Keratinocyte (primary cell): ENCODE measurements at regions not wholly inside any gene's neighbourhood (a gene's known extent, or its start where the extent isn't known, plus 50 kb on each side); places are given as distances from the start of the nearest gene placed in this dataset.

Experiments
- CTCF ChIP-seq, 3 experiments: IDR thresholded peaks in 1 of 3; conservative IDR thresholded peaks in 1 of 3; optimal IDR thresholded peaks in 1 of 3; 2 replicates in 2 of 3; 3 replicates in 1 of 3; pipeline versions ENCODE3 to v1.5.1; 2011; ENCODE audit warnings: low read length in 3 of 3, mild to moderate bottlenecking in 3 of 3, moderate library complexity in 2 of 3, control low read depth in 1 of 3, inconsistent platforms in 1 of 3; ENCODE audit not compliant: insufficient read depth in 2 of 3; ENCODE audit errors: extremely low read depth in 1 of 3
- EZH2 ChIP-seq: IDR thresholded peaks from one replicate; pipeline ENCODE4 v1.6.1; 2012; ENCODE audit warnings: inconsistent platforms, mild to moderate bottlenecking, low read length, moderate library complexity

DNA sequence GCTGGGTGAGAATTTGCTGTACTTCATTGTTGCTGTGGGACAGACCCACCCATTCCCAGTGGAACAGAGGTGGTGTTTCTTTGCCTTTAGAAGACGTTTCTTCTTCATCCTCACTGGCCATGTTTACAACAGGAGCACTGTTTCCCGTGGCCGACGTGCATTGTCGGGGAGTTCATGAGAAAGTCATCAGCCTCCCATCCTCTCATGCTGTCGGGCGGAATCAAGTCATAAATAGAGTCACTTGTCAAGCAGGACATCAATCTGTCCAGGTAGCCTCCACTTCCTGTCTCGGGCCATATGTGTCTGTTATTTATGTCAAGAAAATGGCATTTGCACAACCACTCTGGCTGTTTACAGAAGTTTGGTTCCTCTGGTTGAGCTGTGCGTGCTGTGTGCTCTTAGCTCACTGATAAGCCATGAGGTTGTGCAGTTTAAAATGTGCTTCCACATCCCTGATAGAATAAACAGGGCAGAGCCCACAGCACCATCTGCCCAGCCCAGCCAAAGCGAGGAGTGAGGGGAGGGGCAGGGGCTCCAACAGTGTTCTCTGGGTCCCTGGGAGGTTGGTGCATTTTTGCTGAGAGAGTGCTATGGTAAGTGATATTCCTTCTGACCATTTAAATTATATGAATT is 401.9 kb upstream of the IRX2 start:
- TF ChIP-seq CTCF (optimal IDR thresholded peaks at IDR 0.05 in 1 of 3, IDR thresholded peaks at IDR 0.05 in 1 of 3, conservative IDR thresholded peaks at IDR 0.05 in 1 of 3; ENCODE audit: extremely low read depth in 1 of 3, insufficient read depth in 2 of 3, low read length in 3 of 3): no peak
- TF ChIP-seq EZH2: no peak
